Osteoblast (primary cell): ENCODE measurements at regions not wholly inside any gene's neighbourhood (a gene's known extent, or its start where the extent isn't known, plus 50 kb on each side); places are given as distances from the start of the nearest gene placed in this dataset.

Source experiments
- DNase-seq: peaks from one replicate; pipeline ENCODE4 v3.0.0; 2011; ENCODE audit warnings: low spot score, mixed read lengths; ENCODE audit not compliant: insufficient read length; ENCODE audit errors: missing footprints
- H2AFZ ChIP-seq: 2 replicates; pipeline ENCODE4 v1.6.0; 2011; ENCODE audit warnings: mild to moderate bottlenecking, low read length
- H3K27ac ChIP-seq: 2 replicates; pipeline ENCODE4 v1.5.1; 2011; ENCODE audit warnings: mild to moderate bottlenecking, low read depth, low read length, moderate library complexity
- H3K27me3 ChIP-seq: 2 replicates; pipeline ENCODE4 v1.6.0; 2012; ENCODE audit warnings: mild to moderate bottlenecking, control low read depth, inconsistent platforms, low read length, moderate library complexity; ENCODE audit not compliant: insufficient read depth
- H3K36me3 ChIP-seq: 2 replicates; pipeline ENCODE4 v1.5.1; 2011; ENCODE audit warnings: mild to moderate bottlenecking, low read length, control low read depth, moderate library complexity; ENCODE audit not compliant: insufficient read depth
- H3K4me1 ChIP-seq: 2 replicates; pipeline ENCODE4 v1.5.1; 2011; ENCODE audit warnings: mild to moderate bottlenecking, low read length, control low read depth, moderate library complexity; ENCODE audit not compliant: insufficient read depth
- H3K4me2 ChIP-seq: 2 replicates; pipeline ENCODE4 v1.6.0; 2011; ENCODE audit warnings: mild to moderate bottlenecking, low read length; ENCODE audit not compliant: insufficient read depth
- H3K4me3 ChIP-seq: fragments of 200-600 bp; sonication (generic); 3 replicates; pipeline ENCODE4 v1.5.1; 2012; ENCODE audit warnings: mild to moderate bottlenecking, low read length, inconsistent platforms; ENCODE audit not compliant: insufficient read depth
- H3K79me2 ChIP-seq: 2 replicates; pipeline ENCODE4 v1.6.0; 2012; ENCODE audit warnings: mild to moderate bottlenecking, low read length, control low read depth, inconsistent platforms; ENCODE audit not compliant: insufficient read depth
- H3K9me3 ChIP-seq: 2 replicates; pipeline ENCODE4 v1.5.1; 2011; ENCODE audit warnings: low read depth, low read length, control low read depth
- H4K20me1 ChIP-seq: 2 replicates; pipeline ENCODE4 v1.6.0; 2012; ENCODE audit warnings: mild to moderate bottlenecking, low read length, control low read depth; ENCODE audit not compliant: insufficient read depth
- CTCF ChIP-seq: IDR thresholded peaks from 2 replicates; pipeline ENCODE4 v1.5.1; 2011; ENCODE audit warnings: mild to moderate bottlenecking, low read depth, low read length, moderate library complexity; ENCODE audit errors: extremely low read depth

DNA sequence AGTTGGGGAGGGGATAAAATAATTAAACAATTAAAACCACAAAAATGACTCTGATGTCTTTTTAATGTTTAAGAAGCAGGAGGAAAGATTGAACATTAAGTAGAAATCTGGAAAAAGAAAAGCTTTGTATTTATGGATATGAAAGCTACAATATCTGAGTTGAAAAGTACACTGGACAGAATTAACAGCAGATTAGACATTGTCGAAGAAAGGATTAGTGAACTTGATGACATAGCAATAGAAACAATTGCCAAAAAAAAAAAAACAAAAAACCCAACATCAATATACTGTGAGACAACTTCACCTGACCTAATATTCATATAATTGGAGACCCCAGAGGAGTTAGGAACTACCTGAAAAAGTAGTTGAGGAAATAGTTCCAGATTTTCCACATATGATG is 289.5 kb upstream of the RGS6 start:
- Histone ChIP-seq H3K36me3 (peaks cover 21% of the 10 kb centered on the region), H3K27me3 (no peaks in the 10 kb centered on the region), H3K4me1 (peaks cover 14% of the 10 kb centered on the region), H3K79me2 (peaks cover 24% of the 10 kb centered on the region), H2AFZ (no peak overlapping the region), H4K20me1 (no peaks in the 10 kb centered on the region), H3K4me3 (no peak overlapping the region), H3K27ac (no peak overlapping the region), H3K4me2 (no peak overlapping the region), H3K9me3 (peaks cover 2% of the 10 kb centered on the region)
- TF ChIP-seq CTCF: no peak
- DNase-seq: no peak

DNA sequence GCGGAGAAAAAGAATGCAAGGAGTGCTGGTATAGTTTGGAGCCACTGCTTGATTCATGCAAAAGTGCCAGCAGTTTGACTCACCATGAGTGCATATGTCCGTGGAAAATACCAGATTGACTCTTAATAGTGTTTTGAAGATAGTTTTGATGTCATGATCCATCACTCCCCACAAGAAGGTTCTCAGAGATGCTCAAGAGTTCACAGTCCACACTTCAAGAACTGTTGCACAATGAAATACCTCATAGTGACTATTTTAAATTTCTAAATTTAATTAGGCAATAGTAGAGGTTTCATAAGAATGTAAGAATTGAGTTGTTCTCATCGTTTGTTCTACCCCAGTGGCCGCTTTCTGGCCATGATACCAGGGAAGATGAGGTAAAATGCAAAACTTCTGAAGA is 286.6 kb upstream of the RGS6 start:
- H3K27ac ChIP-seq: peak overlapping the region; percentile 73
- no peak for TF ChIP-seq CTCF
- H3K4me1 ChIP-seq: peaks cover 19% of the 10 kb centered on the region
- H3K9me3 ChIP-seq: peaks cover 2% of the 10 kb centered on the region
- H3K27me3 ChIP-seq: no peaks in the 10 kb centered on the region
- H3K4me2 ChIP-seq: no peak overlapping the region
- H3K36me3 ChIP-seq: peaks cover 28% of the 10 kb centered on the region
- H3K4me3 ChIP-seq: no peak overlapping the region
- H2AFZ ChIP-seq: no peak overlapping the region
- H4K20me1 ChIP-seq: no peaks in the 10 kb centered on the region
- peaks cover 45% of the 10 kb centered on the region for H3K79me2 ChIP-seq
- peak; percentile 67 for DNase-seq

DNA sequence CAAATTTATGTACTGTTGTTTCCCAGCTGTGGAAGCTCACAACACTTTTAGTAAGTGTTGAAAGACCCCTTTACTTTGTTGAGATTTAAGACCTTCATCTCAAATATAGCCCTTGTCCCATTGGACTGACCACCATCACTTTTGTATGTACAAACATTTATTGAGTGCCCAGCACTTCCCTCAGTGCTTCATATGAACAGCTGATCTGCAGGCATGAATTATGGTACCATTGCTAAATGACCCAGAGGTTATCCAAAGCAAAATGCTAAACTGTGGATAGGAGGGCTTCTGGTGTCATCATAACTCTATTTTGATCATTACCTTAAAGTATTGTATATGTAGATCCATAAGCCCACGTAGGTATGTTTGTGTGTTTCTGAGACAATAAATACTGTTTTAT is 285.7 kb upstream of the RGS6 start:
- no peak overlapping the region for H3K4me2 ChIP-seq
- H3K36me3 ChIP-seq: peaks cover 30% of the 10 kb centered on the region
- peak overlapping the region; percentile 73 for H3K27ac ChIP-seq
- no peak overlapping the region for H3K4me3 ChIP-seq
- peaks cover 27% of the 10 kb centered on the region for H3K4me1 ChIP-seq
- peaks cover 47% of the 10 kb centered on the region for H3K79me2 ChIP-seq
- H4K20me1 ChIP-seq: no peaks in the 10 kb centered on the region
- TF ChIP-seq CTCF: no peak
- H2AFZ ChIP-seq: no peak overlapping the region
- H3K9me3 ChIP-seq: peaks cover 2% of the 10 kb centered on the region
- DNase-seq: no peak
- H3K27me3 ChIP-seq: no peaks in the 10 kb centered on the region

- Histone ChIP-seq H3K79me2 (peaks cover 51% of the 10 kb centered on the region), H3K4me3 (no peak overlapping the region), H3K4me1 (peaks cover 34% of the 10 kb centered on the region), H3K27ac (no peak overlapping the region), H3K27me3 (no peaks in the 10 kb centered on the region), H2AFZ (no peak overlapping the region), H3K36me3 (peaks cover 32% of the 10 kb centered on the region), H3K9me3 (peaks cover 2% of the 10 kb centered on the region), H3K4me2 (no peak overlapping the region), H4K20me1 (no peaks in the 10 kb centered on the region)
- DNase-seq: no peak
- no peak for TF ChIP-seq CTCF
Observed at GRCh38 chr14:71647086-71647784, 285.0 kb upstream of the RGS6 start.
